Brain microvascular endothelial cell (primary cell): ENCODE measurements at regions not wholly inside any gene's neighbourhood (a gene's known extent, or its start where the extent isn't known, plus 50 kb on each side); places are given as distances from the start of the nearest gene placed in this dataset.

Experiments
- DNase-seq: peaks from one replicate; pipeline ENCODE4 v3.0.0-alpha.2; 2020
- H3K27ac ChIP-seq: fragments of 250-450 bp; sonication (Bioruptor Pico); 2 replicates; pipeline ENCODE4 v1.5.1; 2020; ENCODE audit warnings: mild to moderate bottlenecking, moderate library complexity
- H3K27me3 ChIP-seq: fragments of 250-450 bp; sonication (Bioruptor Pico); replicated peaks from 2 replicates; pipeline ENCODE4 v1.5.1; 2020; ENCODE audit warnings: mild to moderate bottlenecking
- H3K36me3 ChIP-seq: fragments of 250-450 bp; sonication (Bioruptor Pico); replicated peaks from 2 replicates; pipeline ENCODE4 v1.5.1; 2020; ENCODE audit warnings: mild to moderate bottlenecking
- H3K4me3 ChIP-seq: 2 replicates; pipeline ENCODE4 v1.5.1; 2011; ENCODE audit warnings: low read depth, mild to moderate bottlenecking, control low read depth, low read length, moderate library complexity
- CTCF ChIP-seq: IDR thresholded peaks from 2 replicates; pipeline ENCODE4 v1.5.1; 2011; ENCODE audit warnings: low read depth, mild to moderate bottlenecking, moderate library complexity, low read length, control low read depth, inconsistent platforms; ENCODE audit errors: missing control alignments
- in situ Hi-C: cut with HindIII; loops from 2 replicates; pipeline ENCODE4 v1.10.0; 2017; ENCODE audit warnings: low sequenced_read_pairs, low pct_ligation_motif_present

GRCh38 chr2:21452263-21452662 lies 328.5 kb downstream of the TDRD15 start:
- no peaks in the 10 kb centered on the region for H3K27me3 ChIP-seq
- TF ChIP-seq CTCF: no peak
- H3K27ac ChIP-seq: no peak overlapping the region
- no peaks in the 10 kb centered on the region for H3K36me3 ChIP-seq
- in situ Hi-C loops: no loop called here
- no peak overlapping the region for H3K4me3 ChIP-seq
- no peak for DNase-seq

- H3K36me3 ChIP-seq: no peaks in the 10 kb centered on the region
Observed at GRCh38 chr2:21452678-21453077, 328.9 kb downstream of the TDRD15 start.

GRCh38 chr2:21453723-21454450 lies 330.1 kb downstream of the TDRD15 start:
- no peak for DNase-seq
- Histone ChIP-seq H3K27ac (no peak overlapping the region), H3K36me3 (no peaks in the 10 kb centered on the region), H3K4me3 (no peak overlapping the region), H3K27me3 (no peaks in the 10 kb centered on the region)
- no peak for TF ChIP-seq CTCF
- in situ Hi-C loops: no loop called here

More at GRCh38 chr2:21452678-21453077, 328.9 kb downstream of the TDRD15 start:
- DNase-seq: no peak
- H3K4me3 ChIP-seq: no peak overlapping the region
- no peak for TF ChIP-seq CTCF
- H3K27me3 ChIP-seq: no peaks in the 10 kb centered on the region
- no peak overlapping the region for H3K27ac ChIP-seq
- in situ Hi-C loops: no loop called here

- TF ChIP-seq CTCF: no peak
- no peak overlapping the region for H3K4me3 ChIP-seq
Observed at GRCh38 chr2:21454839-21455238, 331.1 kb downstream of the TDRD15 start.

GRCh38 chr2:21461754-21462240 lies 338.0 kb downstream of the TDRD15 start:
- TF ChIP-seq CTCF: no peak
- DNase-seq: no peak
- no peak overlapping the region for H3K4me3 ChIP-seq
- no peaks in the 10 kb centered on the region for H3K27me3 ChIP-seq
- H3K36me3 ChIP-seq: no peaks in the 10 kb centered on the region
- H3K27ac ChIP-seq: no peak overlapping the region
- in situ Hi-C loops: no loop called here

More at GRCh38 chr2:21454839-21455238, 331.1 kb downstream of the TDRD15 start:
- no peaks in the 10 kb centered on the region for H3K36me3 ChIP-seq
- in situ Hi-C loops: no loop called here
- no peaks in the 10 kb centered on the region for H3K27me3 ChIP-seq
- DNase-seq: no peak
- no peak overlapping the region for H3K27ac ChIP-seq
